ENCODE measurements at regions not wholly inside any gene's neighbourhood (a gene's known extent, or its start where the extent isn't known, plus 50 kb on each side); places are given as distances from the start of the nearest gene placed in this dataset.
A peak's percentile ranks its signal among the peaks of the same experiment; 100 is the strongest.

GRCh38 chr1:234538062-234538731 is 59.2 kb upstream of the TARBP1 start (continued):
- TF ChIP-seq GATAD2A (CRISPR knock-in tag; IDR thresholded peaks at IDR 0.05) (peak; percentile 65), KIAA2018 (CRISPR knock-in tag; IDR thresholded peaks at IDR 0.05; ENCODE audit: borderline replicate concordance) (no peak), PLSCR1 (CRISPR knock-in tag; IDR thresholded peaks at IDR 0.05; ENCODE audit: borderline replicate concordance) (no peak), ZNF331 (CRISPR knock-in tag; IDR thresholded peaks at IDR 0.05) (no peak; the same call in 1 of the 2 replicates), CHCHD3 (CRISPR knock-in tag; IDR thresholded peaks at IDR 0.05) (no peak), ZSCAN31 (CRISPR knock-in tag; IDR thresholded peaks at IDR 0.05; ENCODE audit: low read depth) (no peak), ZNF460 (CRISPR knock-in tag; IDR thresholded peaks at IDR 0.05; ENCODE audit: borderline replicate concordance) (no peak), ZNF20 (CRISPR knock-in tag; IDR thresholded peaks at IDR 0.05) (no peak), CCDC6 (CRISPR knock-in tag; IDR thresholded peaks at IDR 0.05) (no peak), CBFB (CRISPR knock-in tag; IDR thresholded peaks at IDR 0.05) (no peak), ZNF563 (CRISPR knock-in tag; IDR thresholded peaks at IDR 0.05) (0 out of 2 replicates have a peak, but pooled peaks have one; percentile 35), PAF1 (CRISPR knock-in tag; IDR thresholded peaks at IDR 0.05) (no peak), MXD3 (CRISPR knock-in tag; IDR thresholded peaks at IDR 0.05) (no peak), HNRNPL (IDR thresholded peaks at IDR 0.05; ENCODE audit: low read depth, low read length) (no peak), DBP (CRISPR knock-in tag; IDR thresholded peaks at IDR 0.05; ENCODE audit: not compliant biosample characterization) (no peak), CAMTA2 (CRISPR knock-in tag; IDR thresholded peaks at IDR 0.05; ENCODE audit: borderline replicate concordance) (no peak), ZBTB34 (CRISPR knock-in tag; IDR thresholded peaks at IDR 0.05) (no peak), POLR2G (IDR thresholded peaks at IDR 0.05; ENCODE audit: low read depth, low read length) (no peak), ZFP37 (CRISPR knock-in tag; IDR thresholded peaks at IDR 0.05; ENCODE audit: borderline replicate concordance) (no peak)

All from HepG2 (cell line).